K562 (cell line): ENCODE measurements at regions not wholly inside any gene's neighbourhood (a gene's known extent, or its start where the extent isn't known, plus 50 kb on each side); places are given as distances from the start of the nearest gene placed in this dataset.

Source experiments
- ARID1B ChIP-seq: fragments of 450-650 bp; IDR thresholded peaks from 2 replicates; pipeline ENCODE4 v1.6.1; 2016; ENCODE audit warnings: antibody characterized with exemption, mild to moderate bottlenecking, inconsistent platforms
- ATF1 ChIP-seq, 2 experiments: fragments of 450-650 bp in 1 of 2; IDR thresholded peaks; 2 replicates each; pipeline ENCODE4 v1.6.1; 2016; ENCODE audit warnings: missing compliant biosample characterization in 1 of 2, missing genetic modification characterization in 1 of 2
- ETV1 ChIP-seq: fragments of 450-650 bp; conservative IDR thresholded peaks from 2 replicates; pipeline ENCODE4 v1.6.1; 2016; ENCODE audit warnings: missing genetic modification characterization, control low read depth, low read depth, missing compliant biosample characterization
- HDAC1 ChIP-seq, 2 experiments: fragments of 450-650 bp; IDR thresholded peaks; 2 replicates each; pipeline ENCODE4 v1.6.1; 2016 to 2017; ENCODE audit warnings: inconsistent platforms in 1 of 2, mild to moderate bottlenecking in 1 of 2, moderate library complexity in 1 of 2
- IRF9 ChIP-seq: fragments of 450-650 bp; IDR thresholded peaks from 2 replicates; pipeline ENCODE4 v1.6.1; 2016; ENCODE audit warnings: missing biosample characterization, missing genetic modification characterization
- JUND ChIP-seq, 2 experiments: IDR thresholded peaks; 2 replicates in 1 of 2; 3 replicates in 1 of 2; pipeline ENCODE4 v1.6.1; 2011; ENCODE audit warnings: borderline replicate concordance in 2 of 2, low read depth in 2 of 2, low read length in 2 of 2, improper control_type of control experiment in 1 of 2, missing biosample characterization in 1 of 2, missing genetic modification characterization in 1 of 2, missing genetic modification reagents in 1 of 2
- KLF13 ChIP-seq: fragments of 450-650 bp; IDR thresholded peaks from 2 replicates; pipeline ENCODE4 v1.6.1; 2016; ENCODE audit warnings: missing genetic modification characterization, low read depth, mild to moderate bottlenecking, missing compliant biosample characterization, moderate library complexity, borderline replicate concordance
- POLR2AphosphoS5 ChIP-seq: IDR thresholded peaks from 2 replicates; pipeline ENCODE4 v1.6.1; 2011; ENCODE audit warnings: mild to moderate bottlenecking, low read depth, low read length, moderate library complexity; ENCODE audit not compliant: control insufficient read depth, insufficient read depth
- RCOR1 ChIP-seq, 2 experiments: IDR thresholded peaks; 2 replicates each; pipeline ENCODE4 v1.6.1; 2012; ENCODE audit warnings: low read depth in 2 of 2, low read length in 2 of 2, borderline replicate concordance in 1 of 2, improper control_type of control experiment in 1 of 2
- SIX5 ChIP-seq, 2 experiments: IDR thresholded peaks; 2 replicates each; pipeline ENCODE4 v1.6.1; 2011; ENCODE audit warnings: low read length in 2 of 2, borderline replicate concordance in 1 of 2, low read depth in 1 of 2, mild to moderate bottlenecking in 1 of 2, moderate library complexity in 1 of 2; ENCODE audit not compliant: insufficient read depth in 1 of 2
- TCF3 ChIP-seq: sonication (generic); formaldehyde crosslinking; IDR thresholded peaks from 2 replicates; pipeline ENCODE4 v1.4.0; 2020; ENCODE audit warnings: mild to moderate bottlenecking, missing genetic modification reagents
- TEAD4 ChIP-seq, 2 experiments: sonication (generic) in 1 of 2; formaldehyde crosslinking in 1 of 2; IDR thresholded peaks; 2 replicates each; pipeline versions ENCODE4 v1.6.1 to v1.8.0; 2012 to 2022; ENCODE audit warnings: borderline replicate concordance in 1 of 2, inconsistent platforms in 1 of 2, low read length in 1 of 2, mild to moderate bottlenecking in 1 of 2, missing genetic modification reagents in 1 of 2
- ZFP1 ChIP-seq: fragments of 450-650 bp; formaldehyde crosslinking; IDR thresholded peaks from 2 replicates; pipeline ENCODE4 v1.4.0; 2020; ENCODE audit warnings: mild to moderate bottlenecking, mixed read lengths
- ZNF174 ChIP-seq: fragments of 250-450 bp; sonication (Bioruptor Pico); IDR thresholded peaks from 2 replicates; pipeline ENCODE4 v1.4.0; 2020; ENCODE audit warnings: mild to moderate bottlenecking
- ZNF175 ChIP-seq: fragments of 200-800 bp; sonication (Bioruptor generic); IDR thresholded peaks from 2 replicates; pipeline ENCODE4 v1.6.1; 2016; ENCODE audit warnings: low read depth, mild to moderate bottlenecking, missing genetic modification characterization, missing compliant biosample characterization
- ZNF316 ChIP-seq: fragments of 450-650 bp; IDR thresholded peaks from 2 replicates; pipeline ENCODE4 v1.6.1; 2016
- ZNF318 ChIP-seq, 2 experiments: fragments of 450-650 bp; IDR thresholded peaks; 2 replicates each; pipeline ENCODE4 v1.6.1; 2016; ENCODE audit warnings: mild to moderate bottlenecking in 2 of 2, borderline replicate concordance in 1 of 2, low read depth in 1 of 2, moderate library complexity in 1 of 2
- ZNF586 ChIP-seq: fragments of 450-650 bp; formaldehyde crosslinking; conservative IDR thresholded peaks from 2 replicates; pipeline ENCODE4 v1.4.0; 2020; ENCODE audit warnings: mild to moderate bottlenecking, moderate library complexity

GRCh38 chr7:81209059-81209458 is 290.2 kb upstream of the SEMA3C start (continued):
- TF ChIP-seq ZNF318 (IDR thresholded peaks at IDR 0.05; ENCODE audit: borderline replicate concordance in 1 of 2, low read depth in 1 of 2) (no peak), ZNF586 (no peak), HDAC1 (IDR thresholded peaks at IDR 0.05) (peak in 1 of 2 experiments; percentile 27; a peak in 1 of 4 replicates), ZFP1 (CRISPR knock-in tag) (no peak), SIX5 (IDR thresholded peaks at IDR 0.05; ENCODE audit: borderline replicate concordance in 1 of 2, insufficient read depth in 1 of 2, low read depth in 1 of 2, low read length in 2 of 2) (no peak), ZNF316 (peak; percentile 90), JUND (IDR thresholded peaks at IDR 0.05; ENCODE audit: borderline replicate concordance, low read depth, low read length) (peak; percentile 63; the same call in 1 of the 2 replicates), JUND (tag; IDR thresholded peaks at IDR 0.05; ENCODE audit: borderline replicate concordance, low read depth, low read length) (peak; percentile 41; the same call in 1 of the 3 replicates), KLF13 (tag) (no peak), RCOR1 (IDR thresholded peaks at IDR 0.05; ENCODE audit: borderline replicate concordance in 1 of 2, low read depth in 2 of 2, low read length in 2 of 2) (peak in 1 of 2 experiments; percentile 70; a peak in 2 of 4 replicates), POLR2AphosphoS5 (peak; percentile 47; the same call in 1 of the 2 replicates), ARID1B (peak; percentile 92), IRF9 (tag) (0 out of 2 replicates have a peak, but pooled peaks have one; percentile 12), TEAD4 (IDR thresholded peaks at IDR 0.05; ENCODE audit: low read length) (peak; percentile 86), TEAD4 (CRISPR knock-in tag; IDR thresholded peaks at IDR 0.05; ENCODE audit: borderline replicate concordance) (no peak), TCF3 (CRISPR knock-in tag) (peak; percentile 53), ZNF175 (peak; percentile 78; the same call in 1 of the 2 replicates), ATF1 (CRISPR knock-in tag; IDR thresholded peaks at IDR 0.05) (no peak), ATF1 (tag; IDR thresholded peaks at IDR 0.05) (peak; percentile 38; the same call in 1 of the 2 replicates), ETV1 (tag) (peak; percentile 42; the same call in 1 of the 2 replicates), ZNF174 (CRISPR knock-in tag) (no peak)
